NCI-H2171 treated with DMSO at 0.1 percent for 48 hours (cell line): ENCODE measurements at regions not wholly inside any gene's neighbourhood (a gene's known extent, or its start where the extent isn't known, plus 50 kb on each side); places are given as distances from the start of the nearest gene placed in this dataset.

Source experiments
- DNase-seq: peaks from one replicate; lab custom pipeline; 2025; lab: John Stamatoyannopoulos, UW

GRCh38 chr2:143953451-143954030, 566.4 kb downstream of the ZEB2 start:
- no peak for DNase-seq

GRCh38 chr2:143952536-143952935, 567.4 kb downstream of the ZEB2 start:
- no peak for DNase-seq

- DNase-seq = no peak
Measured at GRCh38 chr2:143950704-143951103, 569.2 kb downstream of the ZEB2 start.

GRCh38 chr2:143949121-143949848, 570.6 kb downstream of the ZEB2 start:
- no peak for DNase-seq

- DNase-seq = no peak
Measured at GRCh38 chr2:143948710-143949109, 571.2 kb downstream of the ZEB2 start.

GRCh38 chr2:143946436-143947391, 573.2 kb downstream of the ZEB2 start:
- DNase-seq = peak; percentile 81

GRCh38 chr2:143942486-143942885, 577.4 kb downstream of the ZEB2 start:
- DNase-seq = no peak

- DNase-seq = no peak
Measured at GRCh38 chr2:143940720-143941119, 579.2 kb downstream of the ZEB2 start.

GRCh38 chr2:143939626-143940330, 580.1 kb downstream of the ZEB2 start:
- no peak for DNase-seq

- peak; percentile 64 for DNase-seq
Measured at GRCh38 chr2:143937723-143938350, 582.1 kb downstream of the ZEB2 start.

- peak; percentile 48 for DNase-seq
Measured at GRCh38 chr2:143936848-143937722, 582.8 kb downstream of the ZEB2 start.

- DNase-seq = peak; percentile 31
Measured at GRCh38 chr2:143936538-143936847, 583.4 kb downstream of the ZEB2 start.

GRCh38 chr2:143935482-143935752, 584.5 kb downstream of the ZEB2 start:
- DNase-seq = no peak

- DNase-seq = no peak
Measured at GRCh38 chr2:143934626-143935481, 585.1 kb downstream of the ZEB2 start.

- no peak for DNase-seq
Measured at GRCh38 chr2:143933946-143934569, 585.9 kb downstream of the ZEB2 start.

- DNase-seq = no peak
Measured at GRCh38 chr2:143930891-143931290, 589.0 kb downstream of the ZEB2 start.

GRCh38 chr2:143928613-143929012, 591.3 kb downstream of the ZEB2 start:
- DNase-seq = no peak

GRCh38 chr2:143928184-143928583, 591.7 kb downstream of the ZEB2 start:
- no peak for DNase-seq

- DNase-seq = no peak
Measured at GRCh38 chr2:143926736-143927135, 593.2 kb downstream of the ZEB2 start.
